Body of pancreas (tissue), 4 donors: ENCODE measurements at regions not wholly inside any gene's neighbourhood (a gene's known extent, or its start where the extent isn't known, plus 50 kb on each side); places are given as distances from the start of the nearest gene placed in this dataset.

Experiments
- CTCF ChIP-seq, 7 experiments: fragments of 450-650 bp in 4 of 7; fragments of 200-600 bp in 3 of 7; sonication (generic) in 3 of 7; IDR thresholded peaks; one replicate each; pipeline ENCODE4 v1.5.1; 2016 to 2019; ENCODE audit warnings: antibody characterized with exemption in 7 of 7
- POLR2A ChIP-seq, 3 donors: fragments of 450-650 bp; IDR thresholded peaks; one replicate each; pipeline ENCODE4 v1.6.1; 2016; ENCODE audit warnings: antibody characterized with exemption in 3 of 3, mild to moderate bottlenecking in 2 of 3

- TF ChIP-seq CTCF (IDR thresholded peaks at IDR 0.05) (no peak), POLR2A (IDR thresholded peaks at IDR 0.05) (no peak)
Measured at GRCh38 chr18:73244401-73244800, 376.6 kb upstream of the NETO1 start.
